Fibroblast of pulmonary artery (primary cell): ENCODE measurements at regions not wholly inside any gene's neighbourhood (a gene's known extent, or its start where the extent isn't known, plus 50 kb on each side); places are given as distances from the start of the nearest gene placed in this dataset.
"Not testable (repeated sequence)": the region's sequence is repeated elsewhere in the genome, so short reads cannot be mapped to it uniquely, and the experiment has no call there.

ENCODE experiments used
- DNase-seq: peaks from one replicate; pipeline ENCODE4 v3.0.0-alpha.2; 2010; ENCODE audit warnings: low read depth
- H3K4me3 ChIP-seq: replicated peaks from 2 replicates; pipeline ENCODE4 v1.5.1; 2011; ENCODE audit warnings: low read depth, mild to moderate bottlenecking, control low read depth, low read length, moderate library complexity
- CTCF ChIP-seq: IDR thresholded peaks from 2 replicates; pipeline ENCODE4 v1.5.1; 2011; ENCODE audit warnings: mild to moderate bottlenecking, control low read depth, low read length, inconsistent platforms; ENCODE audit errors: missing control alignments

DNA sequence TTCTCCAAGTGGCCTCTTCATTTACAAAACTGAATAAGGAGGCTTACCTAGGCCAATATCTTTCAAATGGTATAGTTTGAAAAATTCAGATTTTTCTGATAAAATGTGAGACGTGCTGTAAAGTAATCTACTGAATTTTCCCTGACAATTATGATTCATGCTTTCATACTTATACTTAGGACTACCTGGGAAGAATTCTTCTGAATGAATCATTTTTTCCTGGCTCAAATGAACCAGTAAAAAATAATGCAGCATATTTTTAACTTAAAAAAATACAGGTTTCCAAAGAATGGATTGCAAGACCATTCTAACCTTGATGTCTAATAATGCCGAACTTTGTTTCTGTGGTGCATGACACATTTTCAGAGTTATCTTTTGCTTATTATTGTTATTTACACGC lies 375.4 kb downstream of the ZNF674 start:
- no peak for TF ChIP-seq CTCF
- DNase-seq: no peak
- H3K4me3 ChIP-seq: no peak overlapping the region

GRCh38 chrX:46168254-46168653 lies 377.0 kb downstream of the ZNF674 start:
- no peak for DNase-seq
- no peak for TF ChIP-seq CTCF
- no peak overlapping the region for H3K4me3 ChIP-seq

DNA sequence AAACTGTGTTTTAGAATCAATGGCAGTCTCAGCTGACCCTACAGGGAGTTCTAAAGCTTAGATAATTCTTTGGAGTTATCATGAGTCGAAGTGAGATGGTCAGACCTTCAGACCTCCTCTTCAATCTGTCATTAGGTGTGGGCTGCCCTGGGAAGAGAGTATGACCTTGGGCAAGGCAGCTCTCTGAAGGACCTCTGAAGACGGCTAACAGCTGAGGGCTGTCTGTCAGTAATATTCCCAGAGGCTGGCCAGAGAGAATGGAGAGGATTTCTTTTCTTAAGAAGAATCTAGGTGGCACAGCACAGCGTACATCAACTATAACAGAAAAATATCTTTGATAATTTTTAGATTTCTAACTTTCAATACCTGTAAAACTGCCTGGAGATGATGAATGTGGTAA lies 379.4 kb downstream of the ZNF674 start:
- no peak for TF ChIP-seq CTCF
- no peak overlapping the region for H3K4me3 ChIP-seq
- no peak for DNase-seq

DNA sequence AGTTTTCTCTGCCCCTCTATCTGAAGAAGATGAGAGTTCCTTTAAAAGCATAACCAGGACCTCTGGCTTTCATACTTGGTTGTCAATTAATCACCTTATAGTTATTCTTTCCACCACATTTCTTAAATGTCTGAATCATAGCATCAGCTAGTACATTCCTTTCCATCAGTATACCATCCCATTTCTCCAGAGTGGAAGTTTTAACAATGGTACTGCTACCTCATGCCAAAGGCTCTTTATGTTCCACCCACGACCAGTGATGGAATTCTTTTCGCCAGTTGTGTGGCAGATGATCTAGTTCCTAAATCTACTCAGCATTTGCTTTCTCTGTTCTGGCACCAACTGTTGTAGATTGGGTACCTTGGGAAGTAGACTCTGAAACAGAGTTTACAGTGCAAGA lies 379.8 kb downstream of the ZNF674 start:
- no peak overlapping the region for H3K4me3 ChIP-seq
- no peak for TF ChIP-seq CTCF
- DNase-seq: peak; percentile 45

- H3K4me3 ChIP-seq: no peak overlapping the region
- TF ChIP-seq CTCF: no peak
- DNase-seq: no peak
Observed at GRCh38 chrX:46152756-46153155, 392.5 kb downstream of the ZNF674 start.

DNA sequence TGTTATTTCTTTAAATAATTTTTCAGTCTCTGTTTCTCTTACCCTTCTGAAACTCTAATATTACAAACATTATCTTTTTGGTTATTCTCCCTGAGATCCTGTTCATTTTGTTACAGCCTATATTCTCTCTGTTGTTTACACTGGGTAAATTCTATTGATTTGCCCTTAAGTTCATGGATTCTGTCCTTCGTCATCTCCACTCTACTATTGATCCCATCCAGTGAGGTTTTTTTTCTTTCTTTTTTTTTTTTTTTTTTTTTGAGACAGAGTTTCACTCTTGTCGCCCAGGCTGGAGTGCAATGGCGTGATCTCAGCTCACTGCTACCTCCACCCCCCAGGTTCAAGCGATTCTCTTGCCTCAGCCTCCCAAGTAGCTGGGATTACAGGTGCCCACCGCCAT lies 393.9 kb downstream of the ZNF674 start:
- not testable (repeated sequence) for DNase-seq, H3K4me3 ChIP-seq

DNA sequence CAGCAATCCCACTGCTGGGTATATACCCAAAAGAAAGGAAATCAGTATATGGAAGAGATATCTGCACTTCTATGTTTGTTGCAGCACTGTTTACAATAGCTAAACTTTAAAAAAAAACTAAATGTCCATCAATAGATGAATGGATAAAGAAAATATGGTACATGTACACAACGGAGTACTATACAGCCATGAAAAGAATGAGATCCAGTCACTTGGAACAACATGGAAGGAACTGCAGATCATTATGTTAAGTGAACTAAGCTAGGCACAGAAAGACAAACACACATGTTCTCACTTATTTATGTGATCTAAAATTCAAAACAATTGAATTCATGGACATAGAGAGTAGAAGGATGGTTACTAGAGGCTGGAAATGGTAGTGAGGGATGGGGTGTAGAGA lies 400.7 kb downstream of the ZNF674 start:
- no peak for DNase-seq
- H3K4me3 ChIP-seq: no peak overlapping the region
- no peak for TF ChIP-seq CTCF

DNA sequence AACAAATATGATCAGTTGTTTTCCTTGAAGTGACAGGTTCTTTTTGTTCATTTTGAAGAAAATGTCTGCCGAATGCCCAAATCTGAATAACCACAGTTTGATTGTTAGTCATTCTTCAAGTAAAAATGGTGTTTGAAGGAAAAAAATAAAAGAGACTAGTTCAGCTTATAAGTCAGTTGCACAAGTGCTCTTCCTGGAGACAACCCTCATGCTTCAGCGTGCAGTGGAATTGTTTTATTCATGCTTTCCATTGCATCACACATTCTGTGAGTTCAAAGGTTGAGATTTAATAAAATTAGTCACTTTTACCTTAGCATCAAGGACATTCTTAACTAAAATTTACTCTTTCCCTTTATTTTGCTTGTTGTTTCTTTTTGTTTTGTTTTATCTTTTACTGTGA lies 404.9 kb downstream of the ZNF674 start:
- DNase-seq: peak; percentile 19
- no peak overlapping the region for H3K4me3 ChIP-seq
- TF ChIP-seq CTCF: no peak
